Fibroblast of mammary gland (primary cell): ENCODE measurements at regions not wholly inside any gene's neighbourhood (a gene's known extent, or its start where the extent isn't known, plus 50 kb on each side); places are given as distances from the start of the nearest gene placed in this dataset.

Experiments
- DNase-seq: peaks from one replicate; pipeline ENCODE4 v3.0.0-alpha.2; 2010; ENCODE audit warnings: low read depth
- H3K4me3 ChIP-seq: 2 replicates; pipeline ENCODE4 v1.5.1; 2011; ENCODE audit warnings: low read depth, mild to moderate bottlenecking, low read length, moderate library complexity; ENCODE audit not compliant: control insufficient read depth
- TF ChIP-seq, protein P1 (sequence below): conservative IDR thresholded peaks from 2 replicates; pipeline ENCODE4 v1.5.1; 2011; ENCODE audit warnings: low read depth, low read length, inconsistent platforms; ENCODE audit not compliant: control insufficient read depth, insufficient read depth

DNA sequence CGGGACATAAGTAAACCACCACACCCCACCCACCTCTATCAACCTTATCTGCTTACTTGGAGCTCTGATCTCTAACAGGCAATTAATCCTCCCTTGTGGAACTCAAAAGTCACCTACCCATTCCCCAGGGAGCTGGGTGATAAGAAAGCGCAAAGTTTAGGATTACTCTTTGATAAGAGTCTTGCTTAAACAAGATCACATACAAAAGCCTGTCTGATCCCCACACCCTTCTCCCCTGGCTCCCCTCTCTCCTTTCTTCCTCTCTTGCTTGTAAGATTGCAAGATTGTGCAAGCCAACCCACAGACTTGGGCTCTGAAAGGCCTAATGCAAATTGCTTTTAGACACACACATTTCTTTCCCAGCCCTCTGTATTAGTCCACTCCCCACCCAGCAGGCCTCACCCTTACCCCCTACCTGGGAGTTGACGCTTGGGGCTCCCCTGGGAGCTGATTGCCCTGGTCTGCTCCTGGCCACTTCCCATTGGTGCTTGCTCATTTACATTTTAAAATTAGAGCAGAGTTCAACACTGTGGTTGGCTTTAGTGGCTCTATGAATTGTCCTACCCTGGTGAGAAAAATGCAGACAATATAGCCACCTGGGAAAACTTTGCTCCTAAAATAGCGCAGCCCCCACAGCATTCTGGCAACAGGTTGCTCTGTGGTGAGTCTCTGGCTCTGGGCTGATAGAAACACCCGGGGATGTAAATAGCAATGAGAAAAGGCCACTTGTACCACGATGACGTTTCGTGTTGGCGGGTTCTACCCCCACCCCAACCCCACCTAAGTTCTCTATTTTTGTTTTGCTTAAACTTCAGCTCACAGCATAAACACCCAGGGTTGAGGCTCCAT, 58.9 kb upstream of the EPCAM start:
- DNase-seq = peak; percentile 37
- no peak overlapping the region for H3K4me3 ChIP-seq
- TF ChIP-seq, protein P1, sequence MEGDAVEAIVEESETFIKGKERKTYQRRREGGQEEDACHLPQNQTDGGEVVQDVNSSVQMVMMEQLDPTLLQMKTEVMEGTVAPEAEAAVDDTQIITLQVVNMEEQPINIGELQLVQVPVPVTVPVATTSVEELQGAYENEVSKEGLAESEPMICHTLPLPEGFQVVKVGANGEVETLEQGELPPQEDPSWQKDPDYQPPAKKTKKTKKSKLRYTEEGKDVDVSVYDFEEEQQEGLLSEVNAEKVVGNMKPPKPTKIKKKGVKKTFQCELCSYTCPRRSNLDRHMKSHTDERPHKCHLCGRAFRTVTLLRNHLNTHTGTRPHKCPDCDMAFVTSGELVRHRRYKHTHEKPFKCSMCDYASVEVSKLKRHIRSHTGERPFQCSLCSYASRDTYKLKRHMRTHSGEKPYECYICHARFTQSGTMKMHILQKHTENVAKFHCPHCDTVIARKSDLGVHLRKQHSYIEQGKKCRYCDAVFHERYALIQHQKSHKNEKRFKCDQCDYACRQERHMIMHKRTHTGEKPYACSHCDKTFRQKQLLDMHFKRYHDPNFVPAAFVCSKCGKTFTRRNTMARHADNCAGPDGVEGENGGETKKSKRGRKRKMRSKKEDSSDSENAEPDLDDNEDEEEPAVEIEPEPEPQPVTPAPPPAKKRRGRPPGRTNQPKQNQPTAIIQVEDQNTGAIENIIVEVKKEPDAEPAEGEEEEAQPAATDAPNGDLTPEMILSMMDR = no peak

DNA sequence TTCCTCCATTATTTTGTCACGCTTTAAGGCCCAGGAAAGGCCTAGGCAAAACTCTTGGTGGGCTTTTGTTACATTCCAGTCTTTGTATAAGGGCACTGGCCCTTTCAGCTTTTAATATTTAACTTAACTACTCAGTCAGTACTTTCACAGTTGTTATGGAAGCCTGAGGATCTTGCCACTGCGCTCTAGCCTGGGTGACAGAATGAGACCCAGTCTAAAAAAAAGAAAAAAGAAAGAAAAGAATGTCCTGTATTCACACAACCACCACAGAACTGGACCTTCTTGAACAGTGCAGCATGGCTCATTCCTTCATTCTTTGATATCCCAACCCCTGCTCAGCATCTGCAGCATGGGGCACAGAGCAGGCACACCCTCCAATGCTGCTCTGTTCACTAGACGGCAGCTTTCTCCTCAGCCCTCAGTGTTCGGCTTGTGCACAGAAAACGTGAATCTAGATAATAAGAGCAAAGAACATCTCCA, 59.6 kb upstream of the EPCAM start:
- DNase-seq = no peak
- no peak overlapping the region for H3K4me3 ChIP-seq
- TF ChIP-seq, protein P1 = no peak

DNA sequence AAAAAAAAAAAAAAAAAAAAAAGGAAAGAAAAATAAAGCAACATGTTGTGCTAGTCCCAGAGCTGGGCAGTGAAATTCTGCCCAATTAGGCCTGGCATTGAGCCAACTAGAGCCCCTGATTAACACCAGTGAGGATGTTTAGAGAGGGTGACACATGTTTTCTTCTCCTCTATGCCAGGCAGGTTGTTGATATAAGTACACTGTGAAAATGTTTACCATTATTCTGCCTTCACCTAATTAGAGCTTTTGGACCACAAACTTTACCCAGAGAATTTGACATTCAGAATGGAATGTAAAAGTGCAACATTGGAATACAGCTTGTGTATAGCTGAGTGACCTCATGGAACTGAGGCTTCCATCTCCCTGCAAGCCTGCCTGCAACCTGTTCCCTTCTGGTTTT, 62.0 kb upstream of the EPCAM start:
- H3K4me3 ChIP-seq = no peak overlapping the region
- TF ChIP-seq, protein P1 = no peak
- DNase-seq = no peak

DNA sequence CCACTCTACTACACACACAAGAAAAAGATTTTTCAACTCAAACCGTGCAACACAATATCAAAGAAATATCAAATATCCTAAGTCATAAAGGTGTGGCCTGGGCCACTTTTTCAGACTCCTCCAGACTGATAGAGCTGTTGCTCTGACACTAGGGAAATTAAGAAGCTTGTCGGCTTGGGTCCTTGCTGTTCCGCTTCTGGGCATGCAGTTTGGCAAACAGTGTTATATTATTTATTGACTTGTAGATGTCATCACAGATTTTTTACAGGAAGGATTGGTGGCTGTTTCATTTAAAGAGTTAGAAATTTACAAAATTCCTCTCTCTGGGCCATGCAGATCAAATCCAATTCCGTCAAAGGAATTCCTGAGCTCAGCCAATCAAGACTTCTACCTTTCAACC, 64.5 kb upstream of the EPCAM start:
- TF ChIP-seq, protein P1 = no peak
- DNase-seq = no peak
- no peak overlapping the region for H3K4me3 ChIP-seq

DNA sequence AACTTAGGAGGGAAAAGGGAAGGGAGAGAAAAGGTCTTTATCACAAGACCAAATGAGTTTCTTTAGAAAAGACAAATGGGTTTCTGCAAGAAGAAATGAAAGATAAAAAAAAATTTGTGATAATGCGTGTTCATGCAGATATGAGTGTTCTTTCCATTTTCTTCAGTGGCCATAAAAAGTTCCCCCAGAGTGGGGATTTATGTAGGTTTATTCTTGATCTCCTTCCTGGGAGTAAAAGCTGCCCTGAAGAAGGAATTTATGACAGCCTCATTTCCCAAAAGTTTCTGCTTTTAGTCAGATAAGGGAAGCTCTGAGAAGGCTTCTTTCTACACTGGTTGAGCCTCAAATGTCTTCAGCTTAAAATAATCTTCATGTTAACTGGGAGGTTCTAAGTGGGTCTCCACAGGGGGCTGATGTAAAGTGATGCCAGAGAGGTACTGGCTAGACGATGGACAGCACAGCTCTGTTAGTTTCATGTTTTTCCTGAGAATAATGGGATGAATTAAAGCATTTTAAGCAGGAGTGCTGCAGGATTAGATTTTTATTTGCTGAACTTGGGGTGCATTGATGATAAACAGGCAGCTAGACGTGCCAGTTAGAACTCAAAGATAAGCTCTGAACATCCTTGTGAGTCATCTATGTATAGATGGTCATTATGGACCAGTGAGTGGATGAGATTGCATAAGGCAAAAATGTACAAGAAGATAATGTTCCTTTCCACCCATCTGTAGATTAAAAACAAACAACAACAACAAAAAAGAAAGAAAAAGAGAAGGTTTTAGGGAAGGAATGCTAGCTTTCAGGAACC, 65.6 kb upstream of the EPCAM start:
- DNase-seq = peak; percentile 19
- TF ChIP-seq, protein P1 = no peak

DNA sequence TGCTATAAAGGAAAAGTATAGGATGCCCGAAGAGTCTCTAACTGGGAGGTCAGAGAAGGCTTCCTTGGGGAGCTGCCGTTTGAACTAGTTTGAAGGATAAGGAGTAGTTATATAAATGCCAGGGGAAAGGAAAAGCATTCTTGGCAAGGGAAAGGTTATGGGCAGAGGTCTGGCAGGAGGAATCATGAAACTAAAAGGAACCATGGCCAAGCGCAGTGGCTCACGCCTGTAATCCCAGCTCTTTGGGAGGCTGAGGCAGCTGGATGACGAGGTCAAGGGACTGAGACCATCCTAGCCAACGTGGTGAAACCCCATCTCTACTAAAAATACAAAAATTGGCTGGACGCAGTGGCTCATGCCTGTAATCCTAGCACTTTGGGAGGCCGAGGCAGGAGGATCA, 66.8 kb upstream of the EPCAM start:
- no peak overlapping the region for H3K4me3 ChIP-seq
- TF ChIP-seq, protein P1 = no peak
- no peak for DNase-seq

More for the DNA sequence above, 65.6 kb upstream of the EPCAM start:
- no peak overlapping the region for H3K4me3 ChIP-seq
